22Rv1 (cell line): ENCODE measurements at regions not wholly inside any gene's neighbourhood (a gene's known extent, or its start where the extent isn't known, plus 50 kb on each side); places are given as distances from the start of the nearest gene placed in this dataset.

Experiments
- H3K27ac ChIP-seq: fragments of 450-650 bp; 2 replicates; pipeline ENCODE4 v1.5.1; 2017
- CTCF ChIP-seq: fragments of 450-650 bp; IDR thresholded peaks from 2 replicates; pipeline ENCODE4 v1.5.1; 2017; ENCODE audit warnings: mild to moderate bottlenecking
- ZFX ChIP-seq: fragments of 450-650 bp; IDR thresholded peaks from 2 replicates; pipeline ENCODE4 v1.6.1; 2017; ENCODE audit warnings: antibody characterized with exemption, borderline replicate concordance

- H3K27ac ChIP-seq = no peak overlapping the region
- TF ChIP-seq ZFX (no peak), CTCF (no peak)
Observed at GRCh38 chr6:71388068-71388744, 99.6 kb downstream of the OGFRL1 start.

- TF ChIP-seq ZFX (no peak), CTCF (no peak)
- H3K27ac ChIP-seq = no peak overlapping the region
Observed at GRCh38 chr6:71388856-71389527, 100.4 kb downstream of the OGFRL1 start.

- TF ChIP-seq ZFX (no peak), CTCF (no peak)
- H3K27ac ChIP-seq = no peak overlapping the region
Observed at GRCh38 chr6:71391126-71391525, 102.5 kb downstream of the OGFRL1 start.

GRCh38 chr6:71392276-71392675 is 103.7 kb downstream of the OGFRL1 start:
- H3K27ac ChIP-seq = no peak overlapping the region
- TF ChIP-seq CTCF (no peak), ZFX (no peak)

- TF ChIP-seq CTCF (no peak), ZFX (no peak)
- peak overlapping the region; percentile 48 for H3K27ac ChIP-seq
Observed at GRCh38 chr6:71393471-71393870, 104.9 kb downstream of the OGFRL1 start.

- peak overlapping the region; percentile 48 for H3K27ac ChIP-seq
- TF ChIP-seq ZFX (no peak), CTCF (no peak)
Observed at GRCh38 chr6:71393981-71394432, 105.4 kb downstream of the OGFRL1 start.

GRCh38 chr6:71394926-71395325 is 106.3 kb downstream of the OGFRL1 start:
- H3K27ac ChIP-seq = no peak overlapping the region
- TF ChIP-seq ZFX = no peak
- TF ChIP-seq CTCF = no peak
